HCT116 (cell line): ENCODE measurements at regions not wholly inside any gene's neighbourhood (a gene's known extent, or its start where the extent isn't known, plus 50 kb on each side); places are given as distances from the start of the nearest gene placed in this dataset.

Experiments
- ATAC-seq: fragments of 200-7000 bp; cut with Tn5 transposase; 2 replicates; pipeline ENCODE4 v1.9.1; 2020; ENCODE audit warnings: mild to moderate bottlenecking, moderate library complexity
- BruUV-seq: library from RNA; stranded (reverse); fragments of 400-500 nt; replicated peaks from 2 replicates; lab custom pipeline; 2021; lab: Mats Ljungman, UMichigan
- CTCF ChIA-PET: fragments of 300-600 bp; sonication (Branson Sonifier 250); formaldehyde crosslinking; loops from one replicate; lab custom pipeline; 2021; ENCODE audit warnings: antibody characterized with exemption; lab: Charles Lee
- POLR2A ChIA-PET: fragments of 300-600, 350-600 bp; sonication (Branson Sonifier 250); formaldehyde crosslinking; loops from one replicate; lab custom pipeline; 2021; ENCODE audit warnings: antibody characterized with exemption; lab: Charles Lee
- RAD21 ChIA-PET, 2 experiments: fragments of 300-600 bp; sonication (Branson Sonifier 250); formaldehyde crosslinking; loops; one replicate each; lab custom pipeline; 2023; ENCODE audit warnings: low total read pairs in 2 of 2; ENCODE audit not compliant: uncharacterized antibody in 2 of 2, unreplicated experiment in 2 of 2, low non-redundant PET in 1 of 2; lab: Charles Lee
- DNase-seq: peaks from one replicate; pipeline ENCODE4 v3.0.0-alpha.2; 2010; ENCODE audit warnings: low read depth, low spot score
- H2AFZ ChIP-seq: fragments of 200-600 bp; shearing (Covaris generic), sonication (generic); 2 replicates; pipeline ENCODE4 v1.6.1; 2017; ENCODE audit warnings: low read depth, mixed run types, mixed read lengths, antibody characterized with exemption, low read length; ENCODE audit not compliant: poor library complexity, severe bottlenecking
- H3K27ac ChIP-seq: 2 replicates; pipeline ENCODE4 v1.5.1; 2012; ENCODE audit warnings: low read depth, low read length
- H3K27me3 ChIP-seq: fragments of 200-600 bp; sonication (generic); 2 replicates; pipeline ENCODE4 v1.6.1; 2016; ENCODE audit warnings: mixed run types, low read length, mixed read lengths; ENCODE audit not compliant: insufficient read depth
- H3K36me3 ChIP-seq, 2 experiments: fragments of 200-500 bp in 1 of 2; fragments of 200-600 bp in 1 of 2; sonication (Bioruptor generic) in 1 of 2; sonication (generic) in 1 of 2; 2 replicates each; pipeline versions ENCODE4 v1.5.1 to v1.6.1; 2014 to 2016; ENCODE audit warnings: low read length in 2 of 2, inconsistent platforms in 1 of 2, mixed read lengths in 1 of 2, mixed run types in 1 of 2; ENCODE audit not compliant: insufficient read depth in 2 of 2, control insufficient read depth in 1 of 2
- H3K4me1 ChIP-seq, 2 experiments: fragments of 200-600 bp in 1 of 2; sonication (generic) in 1 of 2; 2 replicates each; pipeline versions ENCODE4 v1.5.1 to v1.6.1; 2012 to 2017; ENCODE audit warnings: low read length in 2 of 2, inconsistent platforms in 1 of 2, mild to moderate bottlenecking in 1 of 2, mixed read lengths in 1 of 2, mixed run types in 1 of 2, moderate library complexity in 1 of 2; ENCODE audit not compliant: insufficient read depth in 2 of 2, control insufficient read depth in 1 of 2
- H3K4me2 ChIP-seq: fragments of 200-600 bp; sonication (generic); 2 replicates; pipeline ENCODE4 v1.6.1; 2017; ENCODE audit warnings: mixed run types, low read length, mixed read lengths
- H3K4me3 ChIP-seq, 2 experiments: fragments of 200-600 bp in 1 of 2; sonication (generic) in 1 of 2; replicated peaks in 1 of 2; 2 replicates each; pipeline ENCODE4 v1.5.1; 2011 to 2016; ENCODE audit warnings: low read length in 2 of 2, control low read depth in 1 of 2, low read depth in 1 of 2, mild to moderate bottlenecking in 1 of 2, mixed read lengths in 1 of 2, mixed run types in 1 of 2
- H3K79me2 ChIP-seq: fragments of 200-600 bp; sonication (generic); 2 replicates; pipeline ENCODE4 v1.6.1; 2017; ENCODE audit warnings: mild to moderate bottlenecking, mixed run types, low read length, moderate library complexity, mixed read lengths; ENCODE audit not compliant: insufficient read depth
- H3K9ac ChIP-seq: fragments of 200-600 bp; sonication (generic); 2 replicates; pipeline ENCODE4 v1.6.1; 2016; ENCODE audit warnings: low read length, mixed read lengths
- H3K9me2 ChIP-seq: fragments of 200-600 bp; sonication (generic), shearing (Covaris generic); 2 replicates; pipeline ENCODE4 v1.6.1; 2017; ENCODE audit warnings: mixed run types, mild to moderate bottlenecking, moderate library complexity; ENCODE audit not compliant: insufficient read depth
- H3K9me3 ChIP-seq, 2 experiments: fragments of 200-500 bp in 1 of 2; fragments of 200-600 bp in 1 of 2; sonication (Bioruptor generic) in 1 of 2; sonication (generic) in 1 of 2; 2 replicates each; pipeline ENCODE4 v1.6.1; 2014 to 2017; ENCODE audit warnings: low read length in 2 of 2, mixed read lengths in 2 of 2, inconsistent platforms in 1 of 2, low read depth in 1 of 2, mild to moderate bottlenecking in 1 of 2, mixed run types in 1 of 2, moderate library complexity in 1 of 2; ENCODE audit not compliant: control insufficient read depth in 1 of 2, insufficient read depth in 1 of 2
- H4K20me1 ChIP-seq: fragments of 200-600 bp; sonication (generic), shearing (Covaris generic); 2 replicates; pipeline ENCODE4 v1.6.1; 2017; ENCODE audit warnings: mixed run types, mild to moderate bottlenecking, moderate library complexity; ENCODE audit not compliant: insufficient read depth
- CEBPB ChIP-seq: IDR thresholded peaks from 2 replicates; pipeline ENCODE4 v1.6.1; 2012; ENCODE audit warnings: low read depth
- EZH2 ChIP-seq: fragments of 200-600 bp; sonication (generic); IDR thresholded peaks from 2 replicates; pipeline ENCODE4 v1.6.1; 2017; ENCODE audit warnings: antibody characterized with exemption, mixed run types
- FOSL1 ChIP-seq: IDR thresholded peaks from 2 replicates; pipeline ENCODE4 v1.6.1; 2012; ENCODE audit warnings: low read depth
- POLR2AphosphoS5 ChIP-seq: IDR thresholded peaks from 2 replicates; pipeline ENCODE4 v1.6.1; 2011; ENCODE audit warnings: mild to moderate bottlenecking, low read depth, low read length, moderate library complexity
- SP1 ChIP-seq: IDR thresholded peaks from 2 replicates; pipeline ENCODE4 v1.6.1; 2012; ENCODE audit warnings: low read depth
- TCF7L2 ChIP-seq: IDR thresholded peaks from 2 replicates; pipeline ENCODE4 v1.7.0; 2011; ENCODE audit warnings: borderline replicate concordance, inconsistent platforms; ENCODE audit not compliant: insufficient read depth, insufficient read length; ENCODE audit errors: extremely low read depth
- YY1 ChIP-seq: IDR thresholded peaks from 2 replicates; pipeline ENCODE4 v1.6.1; 2011; ENCODE audit warnings: low read length, low read depth, moderate library complexity, mild to moderate bottlenecking; ENCODE audit not compliant: insufficient replicate concordance; ENCODE audit errors: extremely low read depth
- ZNF274 ChIP-seq: fragments of 200-500 bp; sonication (Bioruptor generic); IDR thresholded peaks from 2 replicates; pipeline ENCODE4 v1.6.1; 2014; ENCODE audit warnings: mild to moderate bottlenecking, low read depth, low read length, inconsistent platforms
- intact Hi-C: fragments of 100-400 bp; cut with micrococcal nuclease; formaldehyde crosslinking; loops from 2 replicates; pipeline ENCODE4 v1.10.0; 2022
- TF ChIP-seq, protein P1 (sequence below): IDR thresholded peaks from 2 replicates; pipeline ENCODE4 v1.6.1; 2012; ENCODE audit warnings: low read depth
- TF ChIP-seq, protein P2 (sequence below): IDR thresholded peaks from 2 replicates; pipeline ENCODE4 v1.6.1; 2011; ENCODE audit warnings: mild to moderate bottlenecking, low read length, moderate library complexity; ENCODE audit not compliant: insufficient replicate concordance; ENCODE audit errors: extremely low read depth
- TF ChIP-seq, protein P3 (sequence below): IDR thresholded peaks from 2 replicates; pipeline ENCODE4 v1.6.1; 2012
- TF ChIP-seq, protein P4 (sequence below), 3 experiments: fragments of 200-600 bp in 1 of 3; sonication (generic) in 1 of 3; IDR thresholded peaks in 2 of 3; conservative IDR thresholded peaks in 1 of 3; 2 replicates each; pipeline ENCODE4 v1.5.1; 2012 to 2017; ENCODE audit warnings: low read depth in 2 of 3, low read length in 2 of 3, antibody characterized with exemption in 1 of 3, borderline replicate concordance in 1 of 3, control low read depth in 1 of 3, mild to moderate bottlenecking in 1 of 3, mixed read lengths in 1 of 3, mixed run types in 1 of 3, moderate library complexity in 1 of 3; ENCODE audit not compliant: insufficient read depth in 1 of 3

DNA sequence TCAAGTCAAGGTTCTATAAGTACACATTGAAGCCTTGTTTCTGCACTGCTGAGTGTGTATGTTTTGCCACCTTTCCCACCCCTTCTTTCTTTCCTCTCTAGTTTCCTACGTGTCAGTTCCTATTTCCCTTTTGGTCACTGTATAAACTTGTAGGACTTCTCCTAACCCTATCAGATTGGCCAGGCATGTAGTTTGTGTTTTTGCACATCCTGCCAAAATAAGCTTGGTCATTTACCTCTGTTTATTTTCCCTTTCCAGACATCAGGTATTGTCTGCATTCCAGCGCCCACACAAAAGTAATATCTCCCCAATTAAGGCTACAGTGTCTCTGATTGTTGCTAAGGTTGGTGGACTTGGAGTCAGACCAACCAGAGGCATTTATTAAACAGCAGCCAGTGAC is 252.9 kb upstream of the MPDZ start:
- Histone ChIP-seq H3K27ac (no peak overlapping the region), H3K4me3 (no peak overlapping the region), H3K9ac (no peak overlapping the region), H3K79me2 (no peaks in the 10 kb centered on the region), H3K9me3 (no peaks in the 10 kb centered on the region; a peak in 1 of 4 replicates), H3K4me1 (no peaks in the 10 kb centered on the region), H3K27me3 (no peaks in the 10 kb centered on the region), H3K4me2 (no peak overlapping the region), H4K20me1 (no peaks in the 10 kb centered on the region), H2AFZ (no peak overlapping the region), H3K9me2 (no peaks in the 10 kb centered on the region), H3K36me3 (no peaks in the 10 kb centered on the region)
- no peak for ATAC-seq
- ChIA-PET CTCF (no interaction called here), RAD21 (no interaction called here), POLR2A (no interaction called here)
- intact Hi-C loops: no loop called here
- TF ChIP-seq, protein P1, sequence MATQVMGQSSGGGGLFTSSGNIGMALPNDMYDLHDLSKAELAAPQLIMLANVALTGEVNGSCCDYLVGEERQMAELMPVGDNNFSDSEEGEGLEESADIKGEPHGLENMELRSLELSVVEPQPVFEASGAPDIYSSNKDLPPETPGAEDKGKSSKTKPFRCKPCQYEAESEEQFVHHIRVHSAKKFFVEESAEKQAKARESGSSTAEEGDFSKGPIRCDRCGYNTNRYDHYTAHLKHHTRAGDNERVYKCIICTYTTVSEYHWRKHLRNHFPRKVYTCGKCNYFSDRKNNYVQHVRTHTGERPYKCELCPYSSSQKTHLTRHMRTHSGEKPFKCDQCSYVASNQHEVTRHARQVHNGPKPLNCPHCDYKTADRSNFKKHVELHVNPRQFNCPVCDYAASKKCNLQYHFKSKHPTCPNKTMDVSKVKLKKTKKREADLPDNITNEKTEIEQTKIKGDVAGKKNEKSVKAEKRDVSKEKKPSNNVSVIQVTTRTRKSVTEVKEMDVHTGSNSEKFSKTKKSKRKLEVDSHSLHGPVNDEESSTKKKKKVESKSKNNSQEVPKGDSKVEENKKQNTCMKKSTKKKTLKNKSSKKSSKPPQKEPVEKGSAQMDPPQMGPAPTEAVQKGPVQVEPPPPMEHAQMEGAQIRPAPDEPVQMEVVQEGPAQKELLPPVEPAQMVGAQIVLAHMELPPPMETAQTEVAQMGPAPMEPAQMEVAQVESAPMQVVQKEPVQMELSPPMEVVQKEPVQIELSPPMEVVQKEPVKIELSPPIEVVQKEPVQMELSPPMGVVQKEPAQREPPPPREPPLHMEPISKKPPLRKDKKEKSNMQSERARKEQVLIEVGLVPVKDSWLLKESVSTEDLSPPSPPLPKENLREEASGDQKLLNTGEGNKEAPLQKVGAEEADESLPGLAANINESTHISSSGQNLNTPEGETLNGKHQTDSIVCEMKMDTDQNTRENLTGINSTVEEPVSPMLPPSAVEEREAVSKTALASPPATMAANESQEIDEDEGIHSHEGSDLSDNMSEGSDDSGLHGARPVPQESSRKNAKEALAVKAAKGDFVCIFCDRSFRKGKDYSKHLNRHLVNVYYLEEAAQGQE: no peak
- TF ChIP-seq, protein P2, sequence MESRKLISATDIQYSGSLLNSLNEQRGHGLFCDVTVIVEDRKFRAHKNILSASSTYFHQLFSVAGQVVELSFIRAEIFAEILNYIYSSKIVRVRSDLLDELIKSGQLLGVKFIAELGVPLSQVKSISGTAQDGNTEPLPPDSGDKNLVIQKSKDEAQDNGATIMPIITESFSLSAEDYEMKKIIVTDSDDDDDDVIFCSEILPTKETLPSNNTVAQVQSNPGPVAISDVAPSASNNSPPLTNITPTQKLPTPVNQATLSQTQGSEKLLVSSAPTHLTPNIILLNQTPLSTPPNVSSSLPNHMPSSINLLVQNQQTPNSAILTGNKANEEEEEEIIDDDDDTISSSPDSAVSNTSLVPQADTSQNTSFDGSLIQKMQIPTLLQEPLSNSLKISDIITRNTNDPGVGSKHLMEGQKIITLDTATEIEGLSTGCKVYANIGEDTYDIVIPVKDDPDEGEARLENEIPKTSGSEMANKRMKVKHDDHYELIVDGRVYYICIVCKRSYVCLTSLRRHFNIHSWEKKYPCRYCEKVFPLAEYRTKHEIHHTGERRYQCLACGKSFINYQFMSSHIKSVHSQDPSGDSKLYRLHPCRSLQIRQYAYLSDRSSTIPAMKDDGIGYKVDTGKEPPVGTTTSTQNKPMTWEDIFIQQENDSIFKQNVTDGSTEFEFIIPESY: no peak
- TF ChIP-seq ZNF274: no peak
- TF ChIP-seq POLR2AphosphoS5: no peak
- TF ChIP-seq, protein P3, sequence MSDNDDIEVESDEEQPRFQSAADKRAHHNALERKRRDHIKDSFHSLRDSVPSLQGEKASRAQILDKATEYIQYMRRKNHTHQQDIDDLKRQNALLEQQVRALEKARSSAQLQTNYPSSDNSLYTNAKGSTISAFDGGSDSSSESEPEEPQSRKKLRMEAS: no peak
- TF ChIP-seq EZH2: no peak
- TF ChIP-seq, protein P4, sequence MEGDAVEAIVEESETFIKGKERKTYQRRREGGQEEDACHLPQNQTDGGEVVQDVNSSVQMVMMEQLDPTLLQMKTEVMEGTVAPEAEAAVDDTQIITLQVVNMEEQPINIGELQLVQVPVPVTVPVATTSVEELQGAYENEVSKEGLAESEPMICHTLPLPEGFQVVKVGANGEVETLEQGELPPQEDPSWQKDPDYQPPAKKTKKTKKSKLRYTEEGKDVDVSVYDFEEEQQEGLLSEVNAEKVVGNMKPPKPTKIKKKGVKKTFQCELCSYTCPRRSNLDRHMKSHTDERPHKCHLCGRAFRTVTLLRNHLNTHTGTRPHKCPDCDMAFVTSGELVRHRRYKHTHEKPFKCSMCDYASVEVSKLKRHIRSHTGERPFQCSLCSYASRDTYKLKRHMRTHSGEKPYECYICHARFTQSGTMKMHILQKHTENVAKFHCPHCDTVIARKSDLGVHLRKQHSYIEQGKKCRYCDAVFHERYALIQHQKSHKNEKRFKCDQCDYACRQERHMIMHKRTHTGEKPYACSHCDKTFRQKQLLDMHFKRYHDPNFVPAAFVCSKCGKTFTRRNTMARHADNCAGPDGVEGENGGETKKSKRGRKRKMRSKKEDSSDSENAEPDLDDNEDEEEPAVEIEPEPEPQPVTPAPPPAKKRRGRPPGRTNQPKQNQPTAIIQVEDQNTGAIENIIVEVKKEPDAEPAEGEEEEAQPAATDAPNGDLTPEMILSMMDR (IDR thresholded peaks at IDR 0.05 in 2 of 3, conservative IDR thresholded peaks at IDR 0.05 in 1 of 3; ENCODE audit: borderline replicate concordance in 1 of 3, insufficient read depth in 1 of 3, low read depth in 2 of 3, low read length in 2 of 3): no peak
- no peak for TF ChIP-seq YY1
- TF ChIP-seq TCF7L2: no peak
- TF ChIP-seq FOSL1: no peak
- no peak for TF ChIP-seq CEBPB
- no peak for TF ChIP-seq SP1
- no TSS peak for BruUV-seq
- no peak for DNase-seq
